ENCODE measurements at regions not wholly inside any gene's neighbourhood (a gene's known extent, or its start where the extent isn't known, plus 50 kb on each side); places are given as distances from the start of the nearest gene placed in this dataset.

- Mint-ChIP-seq H3K9me3 (ENCODE audit: insufficient read depth) (no peaks in the 10 kb centered on the region), H3K27ac (peak overlapping the region; percentile 67), H3K27me3 (no peaks in the 10 kb centered on the region), H3K4me3 (peak overlapping the region; percentile 84), H3K4me1 (peaks cover 13% of the 10 kb centered on the region)
- H3K36me3 ChIP-seq (replicated peaks in 1 of 2; ENCODE audit: control extremely low read depth in 1 of 2, control insufficient read depth in 1 of 2, extremely low read depth in 1 of 2, insufficient read depth in 2 of 2, low read length in 1 of 2) = no peaks in the 10 kb centered on the region
- H3K79me2 ChIP-seq (ENCODE audit: control insufficient read depth, insufficient read depth, low read length) = peaks cover 8% of the 10 kb centered on the region
- POLR2A ChIA-PET = interaction anchor here (0.8 kb wide), 1 partner anchor 79 kb away, joined by 6 read pairs; the partner anchor contains the start of gene TTLL7
- CTCF ChIA-PET = interaction anchor here (0.6 kb wide), 1 partner anchor 1177 kb away, joined by 3 read pairs; no protein-coding TSS in a partner anchor
- peak overlapping the region; percentile 41 to 86 (median 68) for H3K4me3 ChIP-seq (ENCODE audit: control extremely low read depth in 1 of 5, extremely low read depth in 1 of 5, insufficient read depth in 1 of 5, low read depth in 2 of 5, low read length in 4 of 5)
- ATAC-seq (ENCODE audit: low read depth) (peak; percentile 93), DNase-seq (peak; percentile 85)
- peak overlapping the region; percentile 98 for H2AFZ ChIP-seq (ENCODE audit: insufficient read depth, low read depth, low read length, poor library complexity, severe bottlenecking)
- under 1% methylated on average over 71 of the region's 71 CpGs for WGBS (ENCODE audit: insufficient coverage)
- peaks cover 7 to 12% of the 10 kb centered on the region in 2 donors for H3K4me1 ChIP-seq (ENCODE audit: control insufficient read depth in 2 of 2, insufficient read depth in 2 of 2, low read length in 2 of 2)
- peak overlapping the region; percentile 94 for H3K4me2 ChIP-seq (replicated peaks; ENCODE audit: low read depth, low read length, poor library complexity, severe bottlenecking)
- intact Hi-C loops (cut with micrococcal nuclease) = loop anchor here (1.0 to 5.0 kb wide), 8 partner anchors 13 to 920 kb away; partner anchors contain the start of genes GNG5, MCOLN2, PRKACB and SPATA1
- H4K20me1 ChIP-seq (ENCODE audit: control insufficient read depth, insufficient read depth, low read length, poor library complexity, severe bottlenecking) = no peaks in the 10 kb centered on the region
- peak overlapping the region; percentile 94 for H3K9ac ChIP-seq (ENCODE audit: low read length)
- no peaks in the 10 kb centered on the region for H3K9me3 ChIP-seq (ENCODE audit: control extremely low read depth in 1 of 3, control insufficient read depth in 2 of 3, insufficient read depth in 1 of 3, low read length in 2 of 3)
- H3K27me3 ChIP-seq (replicated peaks in 1 of 4; ENCODE audit: control extremely low read depth in 1 of 4, control insufficient read depth in 3 of 4, insufficient read depth in 4 of 4, low read length in 3 of 4) = no peaks in the 10 kb centered on the region
- H3K27ac ChIP-seq (ENCODE audit: low read length in 2 of 2) = peak overlapping the region; percentile 46 to 70
- TF ChIP-seq CTCF (IDR thresholded peaks at IDR 0.05) (no peak), EZH2 (IDR thresholded peaks at IDR 0.05; ENCODE audit: borderline replicate concordance, insufficient read depth, low read depth, low read length, poor library complexity, severe bottlenecking) (no peak)
Measured at GRCh38 chr1:84077476-84078107, 66.5 kb upstream of the PRKACB start.

- CTCF ChIA-PET = no interaction called here
- Histone ChIP-seq H3K4me3 (ENCODE audit: control extremely low read depth in 1 of 5, extremely low read depth in 1 of 5, insufficient read depth in 1 of 5, low read depth in 2 of 5, low read length in 4 of 5) (no peak overlapping the region), H3K4me1 (ENCODE audit: control insufficient read depth in 2 of 2, insufficient read depth in 2 of 2, low read length in 2 of 2) (peaks cover 0 to 5% of the 10 kb centered on the region in 2 donors), H4K20me1 (ENCODE audit: control insufficient read depth, insufficient read depth, low read length, poor library complexity, severe bottlenecking) (no peaks in the 10 kb centered on the region), H3K9me3 (ENCODE audit: control extremely low read depth in 1 of 3, control insufficient read depth in 2 of 3, insufficient read depth in 1 of 3, low read length in 2 of 3) (peaks cover 0 to 9% (median 2%) of the 10 kb centered on the region in 3 donors), H3K27me3 (replicated peaks in 1 of 4; ENCODE audit: control extremely low read depth in 1 of 4, control insufficient read depth in 3 of 4, insufficient read depth in 4 of 4, low read length in 3 of 4) (no peaks in the 10 kb centered on the region), H3K9ac (ENCODE audit: low read length) (no peak overlapping the region), H3K4me2 (replicated peaks; ENCODE audit: low read depth, low read length, poor library complexity, severe bottlenecking) (no peak overlapping the region), H3K27ac (ENCODE audit: low read length in 2 of 2) (no peak overlapping the region), H2AFZ (ENCODE audit: insufficient read depth, low read depth, low read length, poor library complexity, severe bottlenecking) (no peak overlapping the region), H3K79me2 (ENCODE audit: control insufficient read depth, insufficient read depth, low read length) (peaks cover 2% of the 10 kb centered on the region), H3K36me3 (replicated peaks in 1 of 2; ENCODE audit: control extremely low read depth in 1 of 2, control insufficient read depth in 1 of 2, extremely low read depth in 1 of 2, insufficient read depth in 2 of 2, low read length in 1 of 2) (no peaks in the 10 kb centered on the region)
- POLR2A ChIA-PET = no interaction called here
- 100% methylated on average over 1 of the region's 3 CpGs for WGBS (ENCODE audit: insufficient coverage)
- TF ChIP-seq CTCF (IDR thresholded peaks at IDR 0.05) (no peak), EZH2 (IDR thresholded peaks at IDR 0.05; ENCODE audit: borderline replicate concordance, insufficient read depth, low read depth, low read length, poor library complexity, severe bottlenecking) (no peak)
- intact Hi-C loops (cut with micrococcal nuclease) = no loop called here
- no peak overlapping the region for H3K27ac Mint-ChIP-seq
- peaks cover 7% of the 10 kb centered on the region for H3K4me1 Mint-ChIP-seq
- ATAC-seq (ENCODE audit: low read depth) = no peak
- DNase-seq = no peak
- H3K4me3 Mint-ChIP-seq = no peak overlapping the region
- peaks cover 10% of the 10 kb centered on the region for H3K27me3 Mint-ChIP-seq
- H3K9me3 Mint-ChIP-seq (ENCODE audit: insufficient read depth) = no peaks in the 10 kb centered on the region
Measured at GRCh38 chr1:84073266-84073665, 70.8 kb upstream of the PRKACB start.

All from B cell (primary cell).